Immature natural killer cell (primary cell): ENCODE measurements at regions not wholly inside any gene's neighbourhood (a gene's known extent, or its start where the extent isn't known, plus 50 kb on each side); places are given as distances from the start of the nearest gene placed in this dataset.

ENCODE experiments used
- DNase-seq, 3 donors: peaks; one replicate each; pipeline ENCODE4 v3.0.0; 2022; ENCODE audit warnings: mixed read lengths in 1 of 3
- H3K27ac Mint-ChIP-seq, 6 donors: one replicate each; pipeline ENCODE4 v1.8.0; 2020; ENCODE audit warnings: mixed read lengths in 6 of 6, mild to moderate bottlenecking in 5 of 6, inconsistent platforms in 4 of 6, moderate library complexity in 3 of 6
- H3K27me3 Mint-ChIP-seq, 3 donors: one replicate each; pipeline ENCODE4 v1.8.0; 2020 to 2021; ENCODE audit warnings: low read depth in 3 of 3, mild to moderate bottlenecking in 3 of 3, mixed read lengths in 3 of 3, moderate library complexity in 3 of 3, inconsistent platforms in 1 of 3
- H3K36me3 Mint-ChIP-seq, 3 donors: one replicate each; pipeline ENCODE4 v1.8.0; 2020; ENCODE audit warnings: mixed read lengths in 3 of 3, inconsistent platforms in 2 of 3, mild to moderate bottlenecking in 2 of 3
- H3K4me1 Mint-ChIP-seq, 2 donors: one replicate each; pipeline ENCODE4 v1.8.0; 2020; ENCODE audit warnings: inconsistent platforms in 2 of 2, mild to moderate bottlenecking in 2 of 2, mixed read lengths in 2 of 2, moderate library complexity in 1 of 2
- H3K4me3 Mint-ChIP-seq, 5 donors: one replicate each; pipeline ENCODE4 v1.8.0; 2020; ENCODE audit warnings: mild to moderate bottlenecking in 5 of 5, mixed read lengths in 5 of 5, inconsistent platforms in 3 of 5, moderate library complexity in 3 of 5
- H3K9me3 Mint-ChIP-seq, 6 donors: one replicate each; pipeline ENCODE4 v1.8.0; 2020; ENCODE audit warnings: mild to moderate bottlenecking in 6 of 6, mixed read lengths in 6 of 6, inconsistent platforms in 4 of 6, moderate library complexity in 3 of 6

DNA sequence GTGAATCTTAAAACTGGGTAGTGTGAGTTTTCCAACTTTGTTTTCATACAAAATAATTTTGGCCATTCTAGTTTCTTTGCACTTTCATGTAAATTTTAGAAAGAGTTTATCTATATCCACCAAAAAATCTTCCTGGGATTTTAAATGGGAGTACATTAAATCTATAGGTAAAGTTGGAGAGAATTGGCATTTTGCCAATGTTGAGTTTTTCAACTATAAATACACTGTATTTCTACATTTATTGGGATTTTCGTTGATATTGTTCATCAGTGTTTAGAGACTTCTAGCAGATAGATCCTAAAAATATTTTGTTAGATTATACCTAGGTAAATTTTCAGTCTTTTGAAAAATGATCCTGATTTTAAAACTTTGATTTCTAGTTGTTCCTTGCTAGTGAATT, 83.1 kb upstream of the CCDC54 start:
- Mint-ChIP-seq H3K4me3 (no peak overlapping the region), H3K4me1 (no peaks in the 10 kb centered on the region), H3K27ac (no peak overlapping the region), H3K27me3 (peaks cover 0 to 8% (median 2%) of the 10 kb centered on the region in 3 donors), H3K36me3 (peaks cover 0 to 3% (median 0%) of the 10 kb centered on the region in 3 donors), H3K9me3 (peaks cover 2 to 21% (median 6%) of the 10 kb centered on the region in 6 donors)
- DNase-seq, result no peak

DNA sequence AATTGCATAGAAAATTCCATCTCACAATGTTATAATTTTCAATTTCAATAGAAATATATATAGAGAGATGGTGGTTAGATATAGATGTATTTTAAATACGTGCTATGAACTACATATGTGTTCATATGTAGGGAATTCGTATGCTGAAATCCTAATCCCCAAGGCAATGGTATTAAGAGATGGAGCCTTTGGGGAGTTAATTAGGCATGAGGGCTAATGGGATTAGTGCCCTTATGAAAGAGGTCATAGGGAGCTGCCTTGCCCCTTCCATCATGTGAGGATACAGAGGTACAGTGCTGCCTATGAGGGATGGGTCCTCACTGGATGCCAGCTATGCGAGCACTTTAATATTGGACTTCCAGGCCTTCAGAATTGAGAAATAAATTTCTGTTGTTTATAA, 79.6 kb upstream of the CCDC54 start:
- Mint-ChIP-seq H3K9me3 (peaks cover 2 to 21% (median 6%) of the 10 kb centered on the region in 6 donors), H3K4me1 (no peaks in the 10 kb centered on the region), H3K27ac (no peak overlapping the region), H3K27me3 (peaks cover 0 to 2% (median 2%) of the 10 kb centered on the region in 3 donors), H3K36me3 (peaks cover 0 to 3% (median 0%) of the 10 kb centered on the region in 3 donors), H3K4me3 (no peak overlapping the region)
- DNase-seq, result no peak

DNA sequence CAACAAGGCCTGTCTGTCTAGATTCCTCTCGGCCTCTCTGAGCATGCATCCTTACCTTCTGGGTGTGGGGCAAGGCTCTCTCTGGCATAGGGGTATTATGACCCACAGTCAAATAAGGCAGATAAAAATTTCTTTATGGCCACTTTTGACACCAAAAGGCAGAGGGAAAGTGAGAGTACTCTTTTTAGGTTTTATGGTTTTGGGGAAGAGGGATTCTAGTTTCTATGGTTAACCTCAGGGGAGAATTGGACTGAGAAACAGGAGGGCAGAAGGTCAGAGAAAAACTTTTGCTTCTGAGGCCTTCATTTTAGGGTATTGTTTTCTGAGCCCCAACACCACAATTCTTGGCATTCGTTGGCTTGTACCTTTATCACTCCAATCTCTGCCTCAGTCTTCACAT, 70.0 kb upstream of the CCDC54 start:
- no peak for DNase-seq
- Mint-ChIP-seq H3K36me3 (no peaks in the 10 kb centered on the region), H3K27ac (no peak overlapping the region), H3K9me3 (peaks cover 0 to 2% (median 0%) of the 10 kb centered on the region in 6 donors), H3K27me3 (peaks cover 0 to 6% (median 4%) of the 10 kb centered on the region in 3 donors), H3K4me3 (no peak overlapping the region), H3K4me1 (no peaks in the 10 kb centered on the region)

DNA sequence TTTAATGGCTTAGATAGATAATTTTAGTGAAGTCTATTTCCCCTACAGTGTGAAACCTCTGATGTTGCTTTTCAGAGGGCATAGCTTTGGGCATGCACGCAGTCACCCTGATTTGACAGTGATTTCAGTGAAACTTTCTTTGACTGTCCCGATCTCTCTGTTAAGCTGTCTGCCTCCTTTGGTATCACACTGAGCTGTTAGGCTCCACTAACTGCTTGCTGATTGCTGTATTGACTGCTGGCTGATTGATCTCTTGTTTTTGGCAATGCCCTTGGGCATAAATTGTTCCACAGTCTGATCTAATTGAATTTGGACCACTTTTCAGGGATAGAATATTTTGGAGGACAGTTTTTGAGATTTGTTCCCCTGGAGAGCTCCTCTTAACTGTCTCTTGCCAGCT, 68.5 kb upstream of the CCDC54 start:
- peaks cover 0 to 2% (median 0%) of the 10 kb centered on the region in 6 donors for H3K9me3 Mint-ChIP-seq
- H3K36me3 Mint-ChIP-seq, result no peaks in the 10 kb centered on the region
- H3K4me1 Mint-ChIP-seq, result no peaks in the 10 kb centered on the region
- peaks cover 0 to 6% (median 2%) of the 10 kb centered on the region in 3 donors for H3K27me3 Mint-ChIP-seq
- no peak overlapping the region for H3K4me3 Mint-ChIP-seq
- no peak overlapping the region for H3K27ac Mint-ChIP-seq
- no peak for DNase-seq

- Mint-ChIP-seq H3K9me3 (peaks cover 0 to 2% (median 0%) of the 10 kb centered on the region in 6 donors), H3K4me1 (no peaks in the 10 kb centered on the region), H3K27ac (no peak overlapping the region), H3K4me3 (no peak overlapping the region), H3K36me3 (no peaks in the 10 kb centered on the region), H3K27me3 (peaks cover under 1 to 6% (median 3%) of the 10 kb centered on the region in 3 donors)
- no peak for DNase-seq
Measured at GRCh38 chr3:107309312-107309711, 67.9 kb upstream of the CCDC54 start.

GRCh38 chr3:107313711-107314110, 63.5 kb upstream of the CCDC54 start:
- Mint-ChIP-seq H3K27ac (no peak overlapping the region), H3K4me1 (no peaks in the 10 kb centered on the region), H3K4me3 (no peak overlapping the region), H3K9me3 (peaks cover 0 to 1% (median 0%) of the 10 kb centered on the region in 6 donors), H3K27me3 (peaks cover 2 to 15% (median 6%) of the 10 kb centered on the region in 3 donors), H3K36me3 (no peaks in the 10 kb centered on the region)
- DNase-seq, result no peak

DNA sequence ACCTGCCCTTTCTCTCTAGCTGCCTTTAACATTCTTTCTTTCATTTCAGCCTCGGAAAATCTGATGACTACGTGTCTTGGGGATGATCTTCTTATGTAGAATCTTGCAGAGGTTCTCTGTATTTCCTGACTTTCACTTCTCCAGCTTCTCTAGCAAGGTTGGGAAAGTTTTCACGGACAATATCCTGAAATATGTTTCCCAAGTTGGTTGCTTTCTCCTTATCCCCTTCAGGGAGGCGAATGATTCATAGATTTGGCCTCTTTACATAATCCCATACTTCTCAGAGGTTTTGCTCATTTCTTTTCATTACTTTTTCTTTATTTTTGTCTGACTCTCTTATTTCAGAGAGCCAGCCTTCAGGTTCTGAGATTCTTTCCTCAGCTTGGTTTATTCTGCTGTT, 62.1 kb upstream of the CCDC54 start:
- Mint-ChIP-seq H3K9me3 (peaks cover 0 to 1% (median 0%) of the 10 kb centered on the region in 6 donors), H3K4me3 (no peak overlapping the region), H3K27ac (no peak overlapping the region), H3K36me3 (no peaks in the 10 kb centered on the region), H3K27me3 (peaks cover 2 to 14% (median 6%) of the 10 kb centered on the region in 3 donors), H3K4me1 (no peaks in the 10 kb centered on the region)
- no peak for DNase-seq

- Mint-ChIP-seq H3K36me3 (peaks cover 0 to 3% (median 0%) of the 10 kb centered on the region in 3 donors), H3K9me3 (no peaks in the 10 kb centered on the region)
Measured at GRCh38 chr3:107323723-107324122, 53.5 kb upstream of the CCDC54 start.

DNA sequence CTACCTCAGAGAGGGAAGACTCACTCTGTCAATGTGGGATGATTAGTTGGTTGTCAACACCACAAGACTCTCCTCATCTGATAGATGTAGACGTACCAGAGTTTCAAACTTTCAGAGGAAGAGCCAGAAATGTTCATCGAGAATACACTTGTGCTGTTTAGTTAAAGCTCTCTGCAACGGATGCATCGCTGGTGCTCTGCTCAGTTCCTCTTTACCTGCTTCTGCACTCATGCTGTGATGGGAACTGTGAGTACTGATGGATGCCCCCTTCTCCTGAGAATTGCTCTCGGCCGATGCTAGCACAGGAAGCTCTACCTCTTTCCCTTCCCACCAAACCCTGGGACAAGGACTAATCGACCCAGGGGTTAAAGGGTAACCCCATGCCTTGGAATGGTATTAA, 51.8 kb upstream of the CCDC54 start:
- Mint-ChIP-seq H3K27ac (no peak overlapping the region), H3K9me3 (no peaks in the 10 kb centered on the region), H3K27me3 (peaks cover 0 to 1% (median 0%) of the 10 kb centered on the region in 3 donors), H3K4me3 (no peak overlapping the region), H3K36me3 (peaks cover 0 to 3% (median 0%) of the 10 kb centered on the region in 3 donors), H3K4me1 (no peaks in the 10 kb centered on the region)
- DNase-seq, result no peak

More at GRCh38 chr3:107323723-107324122, 53.5 kb upstream of the CCDC54 start:
- H3K4me1 Mint-ChIP-seq, result no peaks in the 10 kb centered on the region
- no peak overlapping the region for H3K4me3 Mint-ChIP-seq
- DNase-seq, result no peak
- H3K27ac Mint-ChIP-seq, result no peak overlapping the region
- peaks cover 0 to 1% (median 0%) of the 10 kb centered on the region in 3 donors for H3K27me3 Mint-ChIP-seq
